ENCODE measurements at regions not wholly inside any gene's neighbourhood (a gene's known extent, or its start where the extent isn't known, plus 50 kb on each side); places are given as distances from the start of the nearest gene placed in this dataset.
"Not testable (repeated sequence)": the region's sequence is repeated elsewhere in the genome, so short reads cannot be mapped to it uniquely, and the experiment has no call there.

- TF ChIP-seq POLR2A (IDR thresholded peaks at IDR 0.05): not testable (repeated sequence)
- TF ChIP-seq, protein P1, sequence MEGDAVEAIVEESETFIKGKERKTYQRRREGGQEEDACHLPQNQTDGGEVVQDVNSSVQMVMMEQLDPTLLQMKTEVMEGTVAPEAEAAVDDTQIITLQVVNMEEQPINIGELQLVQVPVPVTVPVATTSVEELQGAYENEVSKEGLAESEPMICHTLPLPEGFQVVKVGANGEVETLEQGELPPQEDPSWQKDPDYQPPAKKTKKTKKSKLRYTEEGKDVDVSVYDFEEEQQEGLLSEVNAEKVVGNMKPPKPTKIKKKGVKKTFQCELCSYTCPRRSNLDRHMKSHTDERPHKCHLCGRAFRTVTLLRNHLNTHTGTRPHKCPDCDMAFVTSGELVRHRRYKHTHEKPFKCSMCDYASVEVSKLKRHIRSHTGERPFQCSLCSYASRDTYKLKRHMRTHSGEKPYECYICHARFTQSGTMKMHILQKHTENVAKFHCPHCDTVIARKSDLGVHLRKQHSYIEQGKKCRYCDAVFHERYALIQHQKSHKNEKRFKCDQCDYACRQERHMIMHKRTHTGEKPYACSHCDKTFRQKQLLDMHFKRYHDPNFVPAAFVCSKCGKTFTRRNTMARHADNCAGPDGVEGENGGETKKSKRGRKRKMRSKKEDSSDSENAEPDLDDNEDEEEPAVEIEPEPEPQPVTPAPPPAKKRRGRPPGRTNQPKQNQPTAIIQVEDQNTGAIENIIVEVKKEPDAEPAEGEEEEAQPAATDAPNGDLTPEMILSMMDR (IDR thresholded peaks at IDR 0.05): not testable (repeated sequence)
Measured at GRCh38 chr14:105624749-105625434, 98.5 kb downstream of the TMEM121 start.
